HCT116 (cell line): ENCODE measurements at regions not wholly inside any gene's neighbourhood (a gene's known extent, or its start where the extent isn't known, plus 50 kb on each side); places are given as distances from the start of the nearest gene placed in this dataset.

ENCODE experiments used
- ELF1 ChIP-seq: IDR thresholded peaks from 2 replicates; pipeline ENCODE4 v1.6.1; 2012; ENCODE audit warnings: low read depth, borderline replicate concordance
- EZH2 ChIP-seq: fragments of 200-600 bp; sonication (generic); IDR thresholded peaks from 2 replicates; pipeline ENCODE4 v1.6.1; 2017; ENCODE audit warnings: antibody characterized with exemption, mixed run types
- POLR2A ChIP-seq: IDR thresholded peaks from 2 replicates; pipeline ENCODE4 v1.7.0; 2011; ENCODE audit warnings: borderline replicate concordance; ENCODE audit not compliant: insufficient read depth, insufficient read length; ENCODE audit errors: extremely low read depth
- POLR2AphosphoS5 ChIP-seq: IDR thresholded peaks from 2 replicates; pipeline ENCODE4 v1.6.1; 2011; ENCODE audit warnings: mild to moderate bottlenecking, low read depth, low read length, moderate library complexity
- REST ChIP-seq: IDR thresholded peaks from 2 replicates; pipeline ENCODE4 v1.6.1; 2012; ENCODE audit warnings: low read depth
- YY1 ChIP-seq: IDR thresholded peaks from 2 replicates; pipeline ENCODE4 v1.6.1; 2011; ENCODE audit warnings: low read length, low read depth, moderate library complexity, mild to moderate bottlenecking; ENCODE audit not compliant: insufficient replicate concordance; ENCODE audit errors: extremely low read depth
- TF ChIP-seq, protein P1 (sequence below), 3 experiments: fragments of 200-600 bp in 1 of 3; sonication (generic) in 1 of 3; IDR thresholded peaks in 2 of 3; conservative IDR thresholded peaks in 1 of 3; 2 replicates each; pipeline ENCODE4 v1.5.1; 2012 to 2017; ENCODE audit warnings: low read depth in 2 of 3, low read length in 2 of 3, antibody characterized with exemption in 1 of 3, borderline replicate concordance in 1 of 3, control low read depth in 1 of 3, mild to moderate bottlenecking in 1 of 3, mixed read lengths in 1 of 3, mixed run types in 1 of 3, moderate library complexity in 1 of 3; ENCODE audit not compliant: insufficient read depth in 1 of 3

DNA sequence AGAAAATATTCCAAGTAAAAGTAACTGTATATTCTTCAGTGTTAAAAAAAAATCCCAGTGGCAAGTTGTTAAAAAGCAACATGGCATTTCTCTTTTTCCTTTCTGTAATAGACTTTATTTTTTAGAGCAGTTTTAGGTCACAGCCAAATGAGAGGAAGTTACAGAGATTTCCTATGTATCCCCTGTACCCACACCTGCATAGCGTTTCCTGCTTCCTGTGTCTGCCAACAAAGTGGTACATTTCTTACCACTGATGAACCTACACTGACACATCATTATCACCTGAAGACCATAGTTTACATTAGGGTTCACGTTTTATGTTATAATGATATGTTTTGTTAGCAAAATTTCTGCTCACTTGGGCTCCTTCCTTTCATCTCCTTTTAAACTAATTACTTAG is 124.7 kb downstream of the GPAT3 start:
- TF ChIP-seq YY1: no peak
- TF ChIP-seq EZH2: no peak
- TF ChIP-seq, protein P1, sequence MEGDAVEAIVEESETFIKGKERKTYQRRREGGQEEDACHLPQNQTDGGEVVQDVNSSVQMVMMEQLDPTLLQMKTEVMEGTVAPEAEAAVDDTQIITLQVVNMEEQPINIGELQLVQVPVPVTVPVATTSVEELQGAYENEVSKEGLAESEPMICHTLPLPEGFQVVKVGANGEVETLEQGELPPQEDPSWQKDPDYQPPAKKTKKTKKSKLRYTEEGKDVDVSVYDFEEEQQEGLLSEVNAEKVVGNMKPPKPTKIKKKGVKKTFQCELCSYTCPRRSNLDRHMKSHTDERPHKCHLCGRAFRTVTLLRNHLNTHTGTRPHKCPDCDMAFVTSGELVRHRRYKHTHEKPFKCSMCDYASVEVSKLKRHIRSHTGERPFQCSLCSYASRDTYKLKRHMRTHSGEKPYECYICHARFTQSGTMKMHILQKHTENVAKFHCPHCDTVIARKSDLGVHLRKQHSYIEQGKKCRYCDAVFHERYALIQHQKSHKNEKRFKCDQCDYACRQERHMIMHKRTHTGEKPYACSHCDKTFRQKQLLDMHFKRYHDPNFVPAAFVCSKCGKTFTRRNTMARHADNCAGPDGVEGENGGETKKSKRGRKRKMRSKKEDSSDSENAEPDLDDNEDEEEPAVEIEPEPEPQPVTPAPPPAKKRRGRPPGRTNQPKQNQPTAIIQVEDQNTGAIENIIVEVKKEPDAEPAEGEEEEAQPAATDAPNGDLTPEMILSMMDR (IDR thresholded peaks at IDR 0.05 in 2 of 3, conservative IDR thresholded peaks at IDR 0.05 in 1 of 3; ENCODE audit: borderline replicate concordance in 1 of 3, insufficient read depth in 1 of 3, low read depth in 2 of 3, low read length in 2 of 3): no peak
- no peak for TF ChIP-seq ELF1
- no peak for TF ChIP-seq POLR2A
- no peak for TF ChIP-seq REST
- no peak for TF ChIP-seq POLR2AphosphoS5
